ENCODE measurements at regions not wholly inside any gene's neighbourhood (a gene's known extent, or its start where the extent isn't known, plus 50 kb on each side); places are given as distances from the start of the nearest gene placed in this dataset.
A peak's percentile ranks its signal among the peaks of the same experiment; 100 is the strongest.

- DNase-seq (ENCODE audit: low read depth): no peak
Observed at GRCh38 chr14:44712024-44712815, 205.1 kb upstream of the FSCB start.

- DNase-seq (ENCODE audit: low read depth): no peak
Observed at GRCh38 chr14:44701563-44702263, 194.6 kb upstream of the FSCB start.

GRCh38 chr14:44700694-44701093 is 193.6 kb upstream of the FSCB start:
- DNase-seq (ENCODE audit: low read depth): no peak

GRCh38 chr14:44700184-44700583 is 193.1 kb upstream of the FSCB start:
- DNase-seq (ENCODE audit: low read depth): no peak

GRCh38 chr14:44699391-44699790 is 192.3 kb upstream of the FSCB start:
- no peak for DNase-seq (ENCODE audit: low read depth)

GRCh38 chr14:44669496-44669895 is 162.4 kb upstream of the FSCB start:
- peak; percentile 82 for DNase-seq (ENCODE audit: low read depth)

- peak; percentile 49 for DNase-seq (ENCODE audit: low read depth)
Observed at GRCh38 chr14:44663136-44663535, 156.1 kb upstream of the FSCB start.

GRCh38 chr14:44662250-44662891 is 155.3 kb upstream of the FSCB start:
- no peak for DNase-seq (ENCODE audit: low read depth)

GRCh38 chr14:44658389-44658696 is 151.3 kb upstream of the FSCB start:
- no peak for DNase-seq (ENCODE audit: low read depth)

GRCh38 chr14:44657696-44658388 is 150.8 kb upstream of the FSCB start:
- no peak for DNase-seq (ENCODE audit: low read depth)

- no peak for DNase-seq (ENCODE audit: low read depth)
Observed at GRCh38 chr14:44657203-44657602, 150.1 kb upstream of the FSCB start.

GRCh38 chr14:44654591-44654990 is 147.5 kb upstream of the FSCB start:
- DNase-seq (ENCODE audit: low read depth): no peak

- no peak for DNase-seq (ENCODE audit: low read depth)
Observed at GRCh38 chr14:44653641-44654040, 146.6 kb upstream of the FSCB start.

- DNase-seq (ENCODE audit: low read depth): no peak
Observed at GRCh38 chr14:44652640-44653039, 145.6 kb upstream of the FSCB start.

- no peak for DNase-seq (ENCODE audit: low read depth)
Observed at GRCh38 chr14:44649061-44649460, 142.0 kb upstream of the FSCB start.

- DNase-seq (ENCODE audit: low read depth): no peak
Observed at GRCh38 chr14:44640416-44640815, 133.3 kb upstream of the FSCB start.

GRCh38 chr14:44639781-44640385 is 132.8 kb upstream of the FSCB start:
- no peak for DNase-seq (ENCODE audit: low read depth)

- DNase-seq (ENCODE audit: low read depth): no peak
Observed at GRCh38 chr14:44634692-44635091, 127.6 kb upstream of the FSCB start.

- DNase-seq (ENCODE audit: low read depth): no peak
Observed at GRCh38 chr14:44626423-44626822, 119.3 kb upstream of the FSCB start.

GRCh38 chr14:44625098-44625497 is 118.0 kb upstream of the FSCB start:
- no peak for DNase-seq (ENCODE audit: low read depth)

GRCh38 chr14:44620121-44621019 is 113.3 kb upstream of the FSCB start:
- DNase-seq (ENCODE audit: low read depth): no peak
